Endothelial cell of umbilical vein (primary cell): ENCODE measurements at regions not wholly inside any gene's neighbourhood (a gene's known extent, or its start where the extent isn't known, plus 50 kb on each side); places are given as distances from the start of the nearest gene placed in this dataset.
"Not testable (repeated sequence)": the region's sequence is repeated elsewhere in the genome, so short reads cannot be mapped to it uniquely, and the experiment has no call there.

Source experiments
- BruUV-seq: library from RNA; stranded (reverse); fragments of 400-500 nt; replicated peaks from 2 replicates; lab custom pipeline; 2021; lab: Mats Ljungman, UMichigan
- CTCF ChIA-PET: fragments of 300-600, 350-600 bp; sonication (Branson Sonifier 250); formaldehyde crosslinking; loops from one replicate; lab custom pipeline; 2021; ENCODE audit warnings: antibody characterized with exemption, inconsistent platforms; lab: Charles Lee
- POLR2A ChIA-PET: fragments of 300-600, 350-600 bp; sonication (Branson Sonifier 250); formaldehyde crosslinking; loops from one replicate; lab custom pipeline; 2021; ENCODE audit warnings: antibody characterized with exemption, inconsistent platforms; lab: Charles Lee
- DNase-seq: peaks from one replicate; pipeline ENCODE4 v3.0.0-alpha.2; 2011; ENCODE audit warnings: low read depth, low spot score
- FAIRE-seq: peaks from 2 replicates; lab custom pipeline; 2011; peaks lifted over from hg19 to GRCh38; lab: Jason Lieb, UNC
- H2AFZ ChIP-seq: 2 replicates; pipeline ENCODE4 v1.6.0; 2012; ENCODE audit warnings: low read depth, low read length, control low read depth, inconsistent platforms
- H3K27ac ChIP-seq: 2 replicates; pipeline ENCODE4 v1.5.1; 2011; ENCODE audit warnings: low read depth, mild to moderate bottlenecking, control low read depth, low read length, moderate library complexity; ENCODE audit not compliant: insufficient read depth
- H3K27me3 ChIP-seq, 2 experiments: 2 replicates each; pipeline versions ENCODE4 v1.6.0 to v1.6.1; 2011; ENCODE audit warnings: low read length in 2 of 2, mixed read lengths in 1 of 2; ENCODE audit not compliant: control insufficient read depth in 2 of 2, insufficient read depth in 2 of 2
- H3K36me3 ChIP-seq, 2 experiments: 2 replicates in 1 of 2; 3 replicates in 1 of 2; pipeline ENCODE4 v1.5.1; 2011; ENCODE audit warnings: low read length in 2 of 2, mild to moderate bottlenecking in 1 of 2, moderate library complexity in 1 of 2; ENCODE audit not compliant: control insufficient read depth in 2 of 2, insufficient read depth in 2 of 2; ENCODE audit errors: extremely low read depth in 1 of 2
- H3K4me1 ChIP-seq: 3 replicates; pipeline ENCODE4 v1.5.1; 2011; ENCODE audit warnings: mild to moderate bottlenecking, low read length; ENCODE audit not compliant: control insufficient read depth, insufficient read depth; ENCODE audit errors: extremely low read depth
- H3K4me2 ChIP-seq: 2 replicates; pipeline ENCODE4 v1.6.1; 2011; ENCODE audit warnings: low read length, control low read depth, mixed read lengths; ENCODE audit not compliant: insufficient read depth
- H3K4me3 ChIP-seq, 3 experiments: fragments of 200-600 bp in 1 of 3; sonication (generic), shearing (Covaris generic) in 1 of 3; replicated peaks in 1 of 3; 2 replicates each; pipeline ENCODE4 v1.5.1; 2011 to 2016; ENCODE audit warnings: control low read depth in 3 of 3, low read length in 3 of 3, mild to moderate bottlenecking in 2 of 3, inconsistent platforms in 1 of 3, low read depth in 1 of 3, moderate library complexity in 1 of 3; ENCODE audit not compliant: insufficient read depth in 1 of 3
- H3K79me2 ChIP-seq: 2 replicates; pipeline ENCODE4 v1.6.0; 2012; ENCODE audit warnings: low read length, inconsistent platforms; ENCODE audit not compliant: control insufficient read depth, insufficient read depth
- H3K9ac ChIP-seq: replicated peaks from 2 replicates; pipeline ENCODE3; 2011; ENCODE audit warnings: low read length, control low read depth; ENCODE audit not compliant: insufficient read depth; ENCODE audit errors: extremely low read depth
- H3K9me1 ChIP-seq: replicated peaks from 3 replicates; pipeline ENCODE4 v1.6.0; 2011; ENCODE audit warnings: mild to moderate bottlenecking, low read length; ENCODE audit not compliant: control insufficient read depth, insufficient read depth; ENCODE audit errors: extremely low read depth
- H3K9me3 ChIP-seq: replicated peaks from 2 replicates; pipeline ENCODE4 v1.5.1; 2012; ENCODE audit warnings: low read length, inconsistent platforms; ENCODE audit not compliant: control insufficient read depth, insufficient read depth
- H4K20me1 ChIP-seq: replicated peaks from 2 replicates; pipeline ENCODE3; 2011; ENCODE audit warnings: mild to moderate bottlenecking, low read length; ENCODE audit not compliant: control insufficient read depth, insufficient read depth; ENCODE audit errors: extremely low read depth
- dilution Hi-C: fragments of 300-500 bp; cut with MboI; formaldehyde crosslinking; loops from one replicate; pipeline ENCODE4 v1.15.0; 2019; ENCODE audit warnings: low sequenced_read_pairs; ENCODE audit not compliant: extremely low pct_ligation_motif_present
- intact Hi-C: fragments of 100-400 bp; cut with micrococcal nuclease; formaldehyde crosslinking; loops from one replicate; pipeline ENCODE4 v1.10.0; 2022

DNA sequence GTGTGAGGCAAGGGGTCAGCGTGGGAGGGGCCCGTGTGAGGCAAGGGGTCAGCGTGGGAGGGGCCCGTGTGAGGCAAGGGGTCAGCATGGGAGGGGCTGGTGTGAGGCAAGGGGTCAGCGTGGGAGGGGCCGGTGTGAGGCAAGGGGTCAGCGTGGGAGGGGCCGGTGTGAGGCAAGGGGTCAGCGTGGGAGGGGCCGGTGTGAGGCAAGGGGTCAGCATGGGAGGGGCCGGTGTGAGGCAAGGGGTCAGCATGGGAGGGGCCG, 119.2 kb downstream of the SEPTIN14 start:
- H3K79me2 ChIP-seq, H3K9me1 ChIP-seq, H3K36me3 ChIP-seq, H3K9me3 ChIP-seq, H3K4me3 ChIP-seq, H3K4me2 ChIP-seq, H3K27me3 ChIP-seq, CTCF ChIA-PET, DNase-seq, FAIRE-seq, BruUV-seq, H3K4me1 ChIP-seq, H4K20me1 ChIP-seq, H3K27ac ChIP-seq, H3K9ac ChIP-seq, H2AFZ ChIP-seq, POLR2A ChIA-PET, dilution Hi-C loops: not testable (repeated sequence)
- intact Hi-C loops: loop anchor here (10.0 kb wide), 1 partner anchor 221 kb away; the partner anchor contains the start of gene NIPSNAP2

DNA sequence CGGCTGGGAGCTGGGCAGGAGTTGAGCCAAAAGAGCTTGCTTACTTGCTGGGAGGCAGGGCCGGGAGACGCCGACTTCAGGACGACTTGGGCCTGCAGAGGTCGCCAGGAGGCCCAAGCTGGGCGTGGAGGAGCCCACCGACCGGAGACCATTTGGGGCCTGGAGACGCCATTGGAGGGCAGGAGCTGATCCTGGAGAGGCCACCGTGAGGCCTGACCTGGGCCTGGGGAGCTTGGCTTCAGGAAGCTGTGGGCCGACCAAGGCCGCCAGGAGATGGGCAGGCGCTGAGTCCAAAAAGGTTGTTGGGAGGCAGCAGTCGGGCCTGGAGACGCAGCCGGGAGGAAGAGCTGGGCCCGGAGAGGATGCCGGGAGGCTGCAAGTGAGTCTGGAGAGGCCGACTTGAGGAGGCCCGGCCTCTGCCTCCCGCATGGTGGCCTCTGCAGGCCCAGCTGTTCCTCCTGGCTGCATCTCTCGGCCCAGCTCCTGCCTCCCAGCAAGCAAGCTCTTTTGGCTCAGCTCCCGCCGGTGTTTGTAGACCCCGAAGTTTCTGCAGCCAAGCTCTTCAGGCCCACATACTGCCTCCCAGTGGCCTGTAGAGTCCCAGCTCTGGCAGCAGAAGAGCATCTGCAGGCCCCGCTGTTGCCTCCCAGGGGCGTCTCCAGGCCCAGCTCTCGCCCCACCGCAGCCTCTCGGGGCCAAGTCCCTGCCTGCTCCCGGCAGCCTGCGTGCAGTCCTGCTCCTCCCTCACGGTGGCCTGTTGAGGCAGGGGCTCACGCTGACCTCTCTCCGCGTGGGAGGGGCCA, 119.7 kb downstream of the SEPTIN14 start:
- H3K4me1 ChIP-seq, BruUV-seq, H3K36me3 ChIP-seq, H3K79me2 ChIP-seq, POLR2A ChIA-PET, dilution Hi-C loops, H2AFZ ChIP-seq, H3K27me3 ChIP-seq, H4K20me1 ChIP-seq, H3K4me2 ChIP-seq, DNase-seq, H3K9ac ChIP-seq, H3K4me3 ChIP-seq, CTCF ChIA-PET, H3K9me1 ChIP-seq, H3K9me3 ChIP-seq, FAIRE-seq, H3K27ac ChIP-seq: not testable (repeated sequence)
- intact Hi-C loops: loop anchor here (10.0 kb wide), 1 partner anchor 222 kb away; the partner anchor contains the start of gene NIPSNAP2

DNA sequence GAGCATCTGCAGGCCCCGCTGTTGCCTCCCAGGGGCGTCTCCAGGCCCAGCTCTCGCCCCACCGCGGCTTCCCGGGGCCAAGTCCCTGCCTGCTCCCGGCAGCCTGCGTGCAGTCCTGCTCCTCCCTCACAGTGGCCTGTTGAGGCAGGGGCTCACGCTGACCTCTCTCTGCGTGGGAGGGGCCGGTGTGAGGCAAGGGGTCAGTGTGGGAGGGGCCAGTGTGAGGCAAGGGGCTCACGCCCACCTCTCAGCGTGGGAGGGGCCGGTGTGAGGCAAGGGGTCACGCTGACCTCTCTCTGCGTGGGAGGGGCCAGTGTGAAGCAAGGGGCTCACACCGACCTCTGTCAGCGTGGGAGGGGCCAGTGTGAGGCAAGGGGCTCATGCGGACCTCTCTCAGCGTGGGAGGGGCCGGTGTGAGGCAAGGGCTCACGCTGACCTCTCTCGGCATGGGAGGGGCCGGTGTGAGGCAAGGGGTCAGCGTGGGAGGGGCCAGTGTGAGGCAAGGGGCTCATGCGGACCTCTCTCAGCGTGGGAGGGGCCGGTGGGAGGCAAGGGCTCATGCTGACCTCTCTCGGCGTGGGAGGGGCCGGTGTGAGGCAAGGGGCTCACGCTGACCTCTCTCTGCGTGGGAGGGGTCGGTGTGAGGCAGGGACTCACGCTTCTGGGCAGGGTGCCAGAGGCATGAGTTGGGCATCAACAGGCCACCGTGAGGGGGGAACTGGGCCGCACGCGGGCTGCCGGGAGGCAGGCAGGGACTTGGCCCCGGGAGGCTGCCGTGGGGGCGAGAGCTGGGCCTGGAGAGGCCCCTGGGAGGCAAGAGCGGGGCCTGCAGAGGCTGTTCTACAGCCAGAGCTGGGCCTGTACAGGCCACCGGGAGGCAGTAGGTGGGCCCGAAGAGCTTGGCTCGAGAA, 120.6 kb downstream of the SEPTIN14 start:
- H3K27ac ChIP-seq, H3K27me3 ChIP-seq, H3K79me2 ChIP-seq, POLR2A ChIA-PET, H4K20me1 ChIP-seq, H3K9me3 ChIP-seq, H3K9me1 ChIP-seq, CTCF ChIA-PET, H3K36me3 ChIP-seq, dilution Hi-C loops, H3K4me1 ChIP-seq, H2AFZ ChIP-seq, H3K4me2 ChIP-seq, FAIRE-seq, DNase-seq, BruUV-seq, H3K4me3 ChIP-seq, H3K9ac ChIP-seq: not testable (repeated sequence)
- intact Hi-C loops: loop anchor here (10.0 kb wide), 1 partner anchor 223 kb away; the partner anchor contains the start of gene NIPSNAP2
